ENCODE measurements at regions not wholly inside any gene's neighbourhood (a gene's known extent, or its start where the extent isn't known, plus 50 kb on each side); places are given as distances from the start of the nearest gene placed in this dataset.

- Histone ChIP-seq H4K20me1 (ENCODE audit: insufficient read depth, low read length) (no peaks in the 10 kb centered on the region), H3K27ac (ENCODE audit: low read length) (no peak overlapping the region), H3K36me3 (replicated peaks; ENCODE audit: low read depth, low read length) (no peaks in the 10 kb centered on the region), H3K9me3 (ENCODE audit: insufficient read depth, low read length) (no peaks in the 10 kb centered on the region), H3K27me3 (ENCODE audit: low read depth, low read length) (no peaks in the 10 kb centered on the region), H3K4me3 (ENCODE audit: low read length) (no peak overlapping the region), H3K9ac (ENCODE audit: low read length) (no peak overlapping the region), H3K79me2 (ENCODE audit: low read length) (no peaks in the 10 kb centered on the region), H3K4me1 (ENCODE audit: low read length) (no peaks in the 10 kb centered on the region), H2AFZ (ENCODE audit: low read depth, low read length) (no peak overlapping the region), H3K4me2 (ENCODE audit: low read length) (no peak overlapping the region)
- TF ChIP-seq EZH2phosphoT487 (IDR thresholded peaks at IDR 0.05; ENCODE audit: low read depth), result no peak
- no peak for TF ChIP-seq CTCF (IDR thresholded peaks at IDR 0.05; ENCODE audit: low read depth, low read length)
Observed at GRCh38 chr2:41527525-41528323, 520.1 kb upstream of the PKDCC start.

- TF ChIP-seq CTCF (IDR thresholded peaks at IDR 0.05; ENCODE audit: low read depth, low read length) (no peak), EZH2phosphoT487 (IDR thresholded peaks at IDR 0.05; ENCODE audit: low read depth) (no peak)
- Histone ChIP-seq H3K79me2 (ENCODE audit: low read length) (no peaks in the 10 kb centered on the region), H2AFZ (ENCODE audit: low read depth, low read length) (no peak overlapping the region), H4K20me1 (ENCODE audit: insufficient read depth, low read length) (no peaks in the 10 kb centered on the region), H3K9ac (ENCODE audit: low read length) (no peak overlapping the region), H3K27me3 (ENCODE audit: low read depth, low read length) (no peaks in the 10 kb centered on the region), H3K4me1 (ENCODE audit: low read length) (no peaks in the 10 kb centered on the region), H3K4me2 (ENCODE audit: low read length) (no peak overlapping the region), H3K9me3 (ENCODE audit: insufficient read depth, low read length) (peaks cover 10% of the 10 kb centered on the region; the same call in 1 of the 2 replicates), H3K36me3 (replicated peaks; ENCODE audit: low read depth, low read length) (no peaks in the 10 kb centered on the region), H3K27ac (ENCODE audit: low read length) (no peak overlapping the region), H3K4me3 (ENCODE audit: low read length) (no peak overlapping the region)
Observed at GRCh38 chr2:41535575-41535974, 512.2 kb upstream of the PKDCC start.

- Histone ChIP-seq H2AFZ (ENCODE audit: low read depth, low read length) (no peak overlapping the region), H3K4me2 (ENCODE audit: low read length) (no peak overlapping the region), H3K9ac (ENCODE audit: low read length) (no peak overlapping the region), H3K9me3 (ENCODE audit: insufficient read depth, low read length) (peaks cover 6% of the 10 kb centered on the region; the same call in 1 of the 2 replicates), H3K4me1 (ENCODE audit: low read length) (no peaks in the 10 kb centered on the region), H4K20me1 (ENCODE audit: insufficient read depth, low read length) (no peaks in the 10 kb centered on the region), H3K79me2 (ENCODE audit: low read length) (no peaks in the 10 kb centered on the region), H3K4me3 (ENCODE audit: low read length) (no peak overlapping the region), H3K27me3 (ENCODE audit: low read depth, low read length) (no peaks in the 10 kb centered on the region), H3K36me3 (replicated peaks; ENCODE audit: low read depth, low read length) (no peaks in the 10 kb centered on the region), H3K27ac (ENCODE audit: low read length) (no peak overlapping the region)
- TF ChIP-seq CTCF (IDR thresholded peaks at IDR 0.05; ENCODE audit: low read depth, low read length) (no peak), EZH2phosphoT487 (IDR thresholded peaks at IDR 0.05; ENCODE audit: low read depth) (no peak)
Observed at GRCh38 chr2:41540272-41540998, 507.4 kb upstream of the PKDCC start.

- H3K4me1 ChIP-seq (ENCODE audit: low read length), result no peaks in the 10 kb centered on the region
- no peaks in the 10 kb centered on the region for H3K27me3 ChIP-seq (ENCODE audit: low read depth, low read length)
- H3K4me3 ChIP-seq (ENCODE audit: low read length), result no peak overlapping the region
- H2AFZ ChIP-seq (ENCODE audit: low read depth, low read length), result no peak overlapping the region
- no peaks in the 10 kb centered on the region for H3K79me2 ChIP-seq (ENCODE audit: low read length)
- no peaks in the 10 kb centered on the region for H3K36me3 ChIP-seq (replicated peaks; ENCODE audit: low read depth, low read length)
- no peak overlapping the region for H3K4me2 ChIP-seq (ENCODE audit: low read length)
- H3K27ac ChIP-seq (ENCODE audit: low read length), result no peak overlapping the region
- H4K20me1 ChIP-seq (ENCODE audit: insufficient read depth, low read length), result no peaks in the 10 kb centered on the region
- H3K9me3 ChIP-seq (ENCODE audit: insufficient read depth, low read length), result no peaks in the 10 kb centered on the region
- no peak for TF ChIP-seq EZH2phosphoT487 (IDR thresholded peaks at IDR 0.05; ENCODE audit: low read depth)
- TF ChIP-seq CTCF (IDR thresholded peaks at IDR 0.05; ENCODE audit: low read depth, low read length), result no peak
- H3K9ac ChIP-seq (ENCODE audit: low read length), result no peak overlapping the region
Observed at GRCh38 chr2:41543726-41544125, 504.1 kb upstream of the PKDCC start.
